ENCODE measurements at regions not wholly inside any gene's neighbourhood (a gene's known extent, or its start where the extent isn't known, plus 50 kb on each side); places are given as distances from the start of the nearest gene placed in this dataset.

DNA sequence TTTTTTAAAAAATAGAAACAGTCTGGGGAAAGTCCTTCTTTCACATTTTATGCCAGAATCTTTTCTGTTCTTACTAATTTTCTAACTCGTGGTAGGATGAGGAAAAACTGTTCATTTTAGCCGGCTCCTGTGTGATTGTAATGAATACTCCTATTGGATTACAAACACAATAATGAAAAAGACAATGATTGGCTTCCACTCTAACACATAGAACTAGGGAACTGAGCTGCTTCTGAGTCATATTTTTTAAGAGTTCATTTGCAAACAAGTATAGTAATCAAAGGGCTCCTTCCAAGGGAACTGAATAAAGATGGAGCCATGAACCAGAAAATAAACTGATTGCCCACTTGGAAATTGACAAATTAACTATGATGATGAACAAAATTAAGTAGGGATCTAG, 265.3 kb upstream of the TCF21 start:
- no peak overlapping the region for H3K27ac ChIP-seq (ENCODE audit: low read depth in 1 of 2, low read length in 1 of 2)
- no peaks in the 10 kb centered on the region for H3K4me1 ChIP-seq (ENCODE audit: control insufficient read depth in 2 of 2, insufficient read depth in 2 of 2, low read length in 2 of 2)
- H3K4me3 ChIP-seq (ENCODE audit: low read length in 2 of 2): no peak overlapping the region
- no peaks in the 10 kb centered on the region for H3K27me3 ChIP-seq (ENCODE audit: control insufficient read depth in 2 of 2, insufficient read depth in 1 of 2, low read length in 1 of 2)
- DNase-seq (ENCODE audit: low read depth in 6 of 9, low spot score in 9 of 9): no peak
- H3K9me3 ChIP-seq (ENCODE audit: control insufficient read depth in 2 of 2, insufficient read depth in 1 of 2, low read length in 1 of 2): no peaks in the 10 kb centered on the region
- 76% methylated on average over 2 of the region's 2 CpGs for WGBS
- H3K36me3 ChIP-seq (ENCODE audit: control insufficient read depth in 2 of 2, insufficient read depth in 2 of 2, low read length in 1 of 2): no peaks in the 10 kb centered on the region

DNA sequence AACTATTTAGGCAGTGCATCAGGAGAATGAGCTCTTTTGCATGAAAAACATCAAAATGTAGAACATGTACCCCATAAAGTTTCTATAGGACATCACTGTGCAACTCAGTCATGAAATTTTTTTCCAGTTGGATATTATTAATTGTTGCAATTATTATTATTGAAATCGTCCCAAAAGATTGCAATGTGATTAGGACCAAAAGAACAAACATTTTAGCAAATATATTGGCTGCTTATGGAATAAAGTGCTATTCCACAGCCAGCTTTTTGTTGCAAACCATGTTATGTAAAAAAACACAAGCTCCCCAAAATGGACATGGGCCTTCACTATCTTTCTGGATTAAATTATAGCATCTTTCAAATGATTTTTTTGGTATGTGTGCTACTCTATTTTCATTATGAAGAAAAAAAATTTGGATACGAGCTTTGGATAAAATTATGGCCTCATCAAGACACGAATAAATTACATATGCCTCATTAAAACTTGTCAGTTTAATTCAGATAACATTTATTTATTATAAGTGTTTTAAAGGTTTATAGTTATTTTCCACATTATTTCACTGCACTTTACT, 262.7 kb upstream of the TCF21 start:
- Histone ChIP-seq H3K36me3 (ENCODE audit: control insufficient read depth in 2 of 2, insufficient read depth in 2 of 2, low read length in 1 of 2) (no peaks in the 10 kb centered on the region), H3K27me3 (ENCODE audit: control insufficient read depth in 2 of 2, insufficient read depth in 1 of 2, low read length in 1 of 2) (no peaks in the 10 kb centered on the region), H3K4me1 (ENCODE audit: control insufficient read depth in 2 of 2, insufficient read depth in 2 of 2, low read length in 2 of 2) (no peaks in the 10 kb centered on the region), H3K27ac (ENCODE audit: low read depth in 1 of 2, low read length in 1 of 2) (no peak overlapping the region), H3K4me3 (ENCODE audit: low read length in 2 of 2) (no peak overlapping the region), H3K9me3 (ENCODE audit: control insufficient read depth in 2 of 2, insufficient read depth in 1 of 2, low read length in 1 of 2) (no peaks in the 10 kb centered on the region)
- DNase-seq (ENCODE audit: low read depth in 6 of 9, low spot score in 9 of 9): no peak
- WGBS: 89% methylated on average over 3 of the region's 3 CpGs

DNA sequence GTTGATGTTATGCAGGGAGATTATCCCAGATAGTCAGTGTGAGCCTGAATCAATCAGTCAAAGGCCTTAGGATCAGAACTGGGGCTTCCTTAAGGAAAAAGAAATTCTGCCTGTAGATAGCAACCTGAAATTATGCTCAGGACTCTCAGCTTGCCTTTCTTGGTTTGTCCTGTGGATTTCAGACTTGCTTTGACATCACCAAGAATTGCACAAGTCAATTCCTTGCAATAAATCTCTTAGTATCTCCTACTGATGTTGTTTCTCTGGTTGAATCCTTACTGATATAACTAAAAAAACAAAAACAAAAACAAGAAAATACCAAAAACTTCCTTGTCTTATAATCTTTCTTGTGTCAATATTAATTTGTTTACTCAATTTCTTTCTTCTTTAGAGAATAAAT, 258.9 kb upstream of the TCF21 start:
- H3K27ac ChIP-seq (ENCODE audit: low read depth in 1 of 2, low read length in 1 of 2): no peak overlapping the region

DNA sequence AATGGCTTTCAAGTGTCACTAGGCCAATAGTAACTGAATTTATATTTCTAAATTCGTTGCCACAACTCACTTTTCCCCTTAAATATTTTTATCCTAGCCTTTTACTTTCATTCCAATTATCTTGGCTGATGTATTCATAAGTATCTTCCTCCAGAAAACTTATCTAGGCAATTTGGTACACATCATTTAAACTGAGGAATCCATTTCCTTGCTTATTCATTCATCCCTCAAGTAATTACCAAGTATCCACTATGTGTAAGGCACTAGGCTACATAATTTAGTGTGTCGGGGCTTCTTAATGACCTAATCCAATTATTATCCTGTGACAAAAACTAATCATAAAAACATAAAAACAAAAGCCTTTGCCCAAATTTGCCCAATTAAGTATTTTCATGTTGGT, 258.3 kb upstream of the TCF21 start:
- DNase-seq (ENCODE audit: low read depth in 6 of 9, low spot score in 9 of 9): no peak
- H3K27ac ChIP-seq (ENCODE audit: low read depth in 1 of 2, low read length in 1 of 2): no peak overlapping the region
- H3K4me3 ChIP-seq (ENCODE audit: low read length in 2 of 2): no peak overlapping the region
- no peaks in the 10 kb centered on the region for H3K36me3 ChIP-seq (ENCODE audit: control insufficient read depth in 2 of 2, insufficient read depth in 2 of 2, low read length in 1 of 2)
- 74% methylated on average over 2 of the region's 2 CpGs for WGBS
- no peaks in the 10 kb centered on the region for H3K9me3 ChIP-seq (ENCODE audit: control insufficient read depth in 2 of 2, insufficient read depth in 1 of 2, low read length in 1 of 2)
- H3K27me3 ChIP-seq (ENCODE audit: control insufficient read depth in 2 of 2, insufficient read depth in 1 of 2, low read length in 1 of 2): no peaks in the 10 kb centered on the region
- no peaks in the 10 kb centered on the region for H3K4me1 ChIP-seq (ENCODE audit: control insufficient read depth in 2 of 2, insufficient read depth in 2 of 2, low read length in 2 of 2)

More for the DNA sequence above, 258.9 kb upstream of the TCF21 start:
- no peaks in the 10 kb centered on the region for H3K4me1 ChIP-seq (ENCODE audit: control insufficient read depth in 2 of 2, insufficient read depth in 2 of 2, low read length in 2 of 2)
- no peaks in the 10 kb centered on the region for H3K36me3 ChIP-seq (ENCODE audit: control insufficient read depth in 2 of 2, insufficient read depth in 2 of 2, low read length in 1 of 2)
- H3K4me3 ChIP-seq (ENCODE audit: low read length in 2 of 2): no peak overlapping the region
- no peaks in the 10 kb centered on the region for H3K27me3 ChIP-seq (ENCODE audit: control insufficient read depth in 2 of 2, insufficient read depth in 1 of 2, low read length in 1 of 2)
- DNase-seq (ENCODE audit: low read depth in 6 of 9, low spot score in 9 of 9): no peak
- H3K9me3 ChIP-seq (ENCODE audit: control insufficient read depth in 2 of 2, insufficient read depth in 1 of 2, low read length in 1 of 2): no peaks in the 10 kb centered on the region

DNA sequence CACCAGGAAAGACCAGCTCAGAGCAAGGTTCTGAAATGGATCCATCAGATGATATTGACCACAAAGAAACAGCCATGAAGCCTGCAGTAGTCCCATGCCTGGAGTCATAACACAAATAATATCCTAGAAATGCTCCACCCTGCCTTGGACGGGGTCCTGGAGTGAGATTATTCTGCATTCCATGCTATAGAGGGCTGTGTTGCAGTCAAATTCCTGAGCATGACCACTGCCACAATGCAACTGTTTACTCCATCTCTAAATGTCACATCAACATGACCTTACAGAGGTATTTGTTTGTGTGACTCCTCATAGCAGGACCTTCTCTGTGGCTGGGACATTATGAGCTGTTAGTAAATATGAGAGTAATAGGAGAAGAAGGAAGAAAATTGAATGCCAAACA, 257.5 kb upstream of the TCF21 start:
- Histone ChIP-seq H3K36me3 (ENCODE audit: control insufficient read depth in 2 of 2, insufficient read depth in 2 of 2, low read length in 1 of 2) (no peaks in the 10 kb centered on the region), H3K27ac (ENCODE audit: low read depth in 1 of 2, low read length in 1 of 2) (no peak overlapping the region), H3K4me3 (ENCODE audit: low read length in 2 of 2) (no peak overlapping the region), H3K27me3 (ENCODE audit: control insufficient read depth in 2 of 2, insufficient read depth in 1 of 2, low read length in 1 of 2) (no peaks in the 10 kb centered on the region), H3K9me3 (ENCODE audit: control insufficient read depth in 2 of 2, insufficient read depth in 1 of 2, low read length in 1 of 2) (no peaks in the 10 kb centered on the region), H3K4me1 (ENCODE audit: control insufficient read depth in 2 of 2, insufficient read depth in 2 of 2, low read length in 2 of 2) (no peaks in the 10 kb centered on the region)
- 88% methylated on average over 1 of the region's 1 CpG for WGBS
- no peak for DNase-seq (ENCODE audit: low read depth in 6 of 9, low spot score in 9 of 9)

DNA sequence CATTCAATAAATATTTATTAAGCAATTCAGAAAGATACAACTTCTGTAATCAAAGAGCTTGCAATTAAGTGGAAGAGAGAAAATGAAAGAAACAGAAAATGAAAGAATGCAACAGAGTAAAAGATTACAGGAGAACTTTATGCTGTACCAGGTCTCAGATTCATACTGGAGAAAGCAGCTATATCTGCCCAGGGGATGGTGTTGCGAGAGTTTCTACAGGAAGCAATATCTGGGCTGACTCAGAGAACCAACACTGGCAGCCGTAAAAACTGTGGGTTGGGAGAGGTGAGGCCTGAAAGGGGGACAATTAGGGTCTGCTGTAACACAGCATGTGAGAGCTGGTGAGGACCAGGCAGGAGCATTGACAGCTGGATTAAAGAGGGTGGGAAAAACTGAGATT, 256.7 kb upstream of the TCF21 start:
- Histone ChIP-seq H3K9me3 (ENCODE audit: control insufficient read depth in 2 of 2, insufficient read depth in 1 of 2, low read length in 1 of 2) (no peaks in the 10 kb centered on the region), H3K27ac (ENCODE audit: low read depth in 1 of 2, low read length in 1 of 2) (no peak overlapping the region), H3K4me3 (ENCODE audit: low read length in 2 of 2) (no peak overlapping the region), H3K36me3 (ENCODE audit: control insufficient read depth in 2 of 2, insufficient read depth in 2 of 2, low read length in 1 of 2) (no peaks in the 10 kb centered on the region), H3K4me1 (ENCODE audit: control insufficient read depth in 2 of 2, insufficient read depth in 2 of 2, low read length in 2 of 2) (no peaks in the 10 kb centered on the region), H3K27me3 (ENCODE audit: control insufficient read depth in 2 of 2, insufficient read depth in 1 of 2, low read length in 1 of 2) (no peaks in the 10 kb centered on the region)
- no peak for DNase-seq (ENCODE audit: low read depth in 6 of 9, low spot score in 9 of 9)
- 42% methylated on average over 2 of the region's 2 CpGs for WGBS

DNA sequence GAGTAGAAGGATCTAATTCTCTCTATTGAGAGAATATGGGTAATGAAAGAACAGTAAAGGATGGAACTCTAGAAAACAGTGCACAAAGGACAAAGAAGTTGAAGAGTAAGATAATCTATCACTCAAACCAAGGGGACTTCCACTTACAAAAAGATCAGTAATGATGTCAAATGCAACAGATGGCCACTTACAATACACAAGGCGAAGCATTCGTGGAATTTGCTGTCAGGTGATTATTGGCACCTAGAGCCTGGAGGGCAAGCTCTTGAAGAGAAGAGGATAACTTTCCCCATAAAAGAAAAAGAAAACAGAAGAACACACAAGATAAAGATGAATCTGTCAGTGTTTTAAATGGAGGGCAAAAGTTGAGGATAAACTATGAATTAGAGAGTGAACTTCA, 256.0 kb upstream of the TCF21 start:
- Histone ChIP-seq H3K4me3 (ENCODE audit: low read length in 2 of 2) (no peak overlapping the region), H3K36me3 (ENCODE audit: control insufficient read depth in 2 of 2, insufficient read depth in 2 of 2, low read length in 1 of 2) (no peaks in the 10 kb centered on the region), H3K27me3 (ENCODE audit: control insufficient read depth in 2 of 2, insufficient read depth in 1 of 2, low read length in 1 of 2) (no peaks in the 10 kb centered on the region), H3K27ac (ENCODE audit: low read depth in 1 of 2, low read length in 1 of 2) (no peak overlapping the region), H3K9me3 (ENCODE audit: control insufficient read depth in 2 of 2, insufficient read depth in 1 of 2, low read length in 1 of 2) (no peaks in the 10 kb centered on the region), H3K4me1 (ENCODE audit: control insufficient read depth in 2 of 2, insufficient read depth in 2 of 2, low read length in 2 of 2) (no peaks in the 10 kb centered on the region)
- WGBS: 92% methylated on average over 2 of the region's 2 CpGs
- DNase-seq (ENCODE audit: low read depth in 6 of 9, low spot score in 9 of 9): no peak

DNA sequence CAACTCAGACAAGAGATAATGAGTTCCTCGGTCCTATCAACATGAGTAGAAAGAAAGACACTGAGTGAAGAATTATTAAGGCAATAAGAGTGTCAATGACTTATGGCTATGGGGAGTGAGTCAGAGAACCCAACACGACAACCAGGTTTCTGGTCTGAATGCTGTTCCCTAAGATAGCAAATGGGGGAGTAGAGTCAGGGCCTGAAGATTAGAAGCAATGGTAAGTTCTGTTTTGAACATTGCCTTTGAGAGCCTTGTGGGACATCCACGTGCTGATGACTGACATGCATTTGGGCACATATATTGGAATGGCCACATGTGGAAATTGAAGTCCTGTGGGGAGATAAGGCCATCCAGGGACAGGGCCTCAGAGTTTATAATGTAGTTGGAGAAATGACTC, 254.4 kb upstream of the TCF21 start:
- H3K27me3 ChIP-seq (ENCODE audit: control insufficient read depth in 2 of 2, insufficient read depth in 1 of 2, low read length in 1 of 2): no peaks in the 10 kb centered on the region
- WGBS: 89% methylated on average over 3 of the region's 3 CpGs

DNA sequence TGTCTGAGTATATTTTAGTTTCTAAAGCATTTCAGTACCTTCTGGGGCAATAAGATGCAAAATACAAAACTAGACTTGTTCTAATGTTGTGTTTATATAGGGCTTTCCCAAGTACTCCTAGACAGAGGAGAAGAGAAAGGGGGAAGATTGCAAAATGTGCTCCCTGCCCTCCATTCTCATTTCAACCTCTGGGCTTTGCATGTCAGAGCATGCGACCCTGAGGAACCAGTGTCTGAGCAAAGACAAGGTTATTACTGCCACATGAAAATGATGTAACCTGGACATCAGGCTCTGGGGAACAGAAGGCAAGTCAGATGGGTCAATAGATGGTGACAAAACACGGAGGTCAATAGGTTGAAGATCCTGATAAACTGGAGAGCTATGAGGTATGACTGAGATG, 253.5 kb upstream of the TCF21 start:
- no peak for DNase-seq (ENCODE audit: low read depth in 6 of 9, low spot score in 9 of 9)
- Histone ChIP-seq H3K9me3 (ENCODE audit: control insufficient read depth in 2 of 2, insufficient read depth in 1 of 2, low read length in 1 of 2) (no peaks in the 10 kb centered on the region), H3K27ac (ENCODE audit: low read depth in 1 of 2, low read length in 1 of 2) (no peak overlapping the region), H3K36me3 (ENCODE audit: control insufficient read depth in 2 of 2, insufficient read depth in 2 of 2, low read length in 1 of 2) (no peaks in the 10 kb centered on the region), H3K27me3 (ENCODE audit: control insufficient read depth in 2 of 2, insufficient read depth in 1 of 2, low read length in 1 of 2) (no peaks in the 10 kb centered on the region), H3K4me3 (ENCODE audit: low read length in 2 of 2) (no peak overlapping the region), H3K4me1 (ENCODE audit: control insufficient read depth in 2 of 2, insufficient read depth in 2 of 2, low read length in 2 of 2) (no peaks in the 10 kb centered on the region)
- WGBS: 88% methylated on average over 2 of the region's 2 CpGs

More for the DNA sequence above, 254.4 kb upstream of the TCF21 start:
- Histone ChIP-seq H3K4me3 (ENCODE audit: low read length in 2 of 2) (no peak overlapping the region), H3K27ac (ENCODE audit: low read depth in 1 of 2, low read length in 1 of 2) (no peak overlapping the region), H3K36me3 (ENCODE audit: control insufficient read depth in 2 of 2, insufficient read depth in 2 of 2, low read length in 1 of 2) (no peaks in the 10 kb centered on the region), H3K9me3 (ENCODE audit: control insufficient read depth in 2 of 2, insufficient read depth in 1 of 2, low read length in 1 of 2) (no peaks in the 10 kb centered on the region), H3K4me1 (ENCODE audit: control insufficient read depth in 2 of 2, insufficient read depth in 2 of 2, low read length in 2 of 2) (no peaks in the 10 kb centered on the region)
- DNase-seq (ENCODE audit: low read depth in 6 of 9, low spot score in 9 of 9): no peak

DNA sequence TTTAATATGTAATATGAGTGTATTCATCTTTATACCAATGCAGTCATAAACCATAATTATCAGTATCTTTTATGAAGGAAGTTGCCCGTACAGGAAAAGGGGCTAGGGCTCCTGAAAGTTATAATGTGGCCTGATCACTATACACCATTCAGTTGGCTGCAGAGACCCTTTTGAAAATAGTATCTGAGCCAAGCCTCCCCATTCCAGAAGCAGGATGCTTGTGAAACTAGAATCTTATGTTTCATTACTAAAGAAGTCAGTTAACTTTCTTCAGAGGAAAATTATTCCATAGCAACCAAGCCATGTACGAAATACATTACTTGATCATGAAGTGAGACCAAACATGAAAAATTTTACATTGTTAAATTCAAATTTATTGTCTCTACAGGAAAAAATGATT, 251.5 kb upstream of the TCF21 start:
- 88% methylated on average over 2 of the region's 2 CpGs for WGBS
- no peaks in the 10 kb centered on the region for H3K4me1 ChIP-seq (ENCODE audit: control insufficient read depth in 2 of 2, insufficient read depth in 2 of 2, low read length in 2 of 2)
- no peak for DNase-seq (ENCODE audit: low read depth in 6 of 9, low spot score in 9 of 9)
- no peak overlapping the region for H3K27ac ChIP-seq (ENCODE audit: low read depth in 1 of 2, low read length in 1 of 2)
- no peak overlapping the region for H3K4me3 ChIP-seq (ENCODE audit: low read length in 2 of 2)
- no peaks in the 10 kb centered on the region for H3K9me3 ChIP-seq (ENCODE audit: control insufficient read depth in 2 of 2, insufficient read depth in 1 of 2, low read length in 1 of 2)
- no peaks in the 10 kb centered on the region for H3K36me3 ChIP-seq (ENCODE audit: control insufficient read depth in 2 of 2, insufficient read depth in 2 of 2, low read length in 1 of 2)
- H3K27me3 ChIP-seq (ENCODE audit: control insufficient read depth in 2 of 2, insufficient read depth in 1 of 2, low read length in 1 of 2): no peaks in the 10 kb centered on the region
